ENCODE measurements at regions not wholly inside any gene's neighbourhood (a gene's known extent, or its start where the extent isn't known, plus 50 kb on each side); places are given as distances from the start of the nearest gene placed in this dataset.

GRCh38 chrX:40179283-40179682 is 81.5 kb upstream of the BCOR start:
- intact Hi-C loops (cut with micrococcal nuclease; ENCODE audit: unreplicated experiment): no loop called here
- TF ChIP-seq CTCF (conservative IDR thresholded peaks at IDR 0.05) (no peak), EZH2 (IDR thresholded peaks at IDR 0.05; ENCODE audit: low read depth) (no peak)
- POLR2A ChIA-PET (ENCODE audit: unreplicated experiment): no interaction called here

GRCh38 chrX:40177942-40178715 is 80.4 kb upstream of the BCOR start:
- no TSS peak for BruUV-seq (replicated peaks)
- Histone ChIP-seq H3K79me2 (ENCODE audit: low read depth) (no peaks in the 10 kb centered on the region), H3K36me3 (ENCODE audit: low read depth) (no peaks in the 10 kb centered on the region), H3K4me2 (no peak overlapping the region), H3K27me3 (ENCODE audit: insufficient read depth, low read depth) (no peaks in the 10 kb centered on the region), H4K20me1 (ENCODE audit: insufficient read depth) (no peaks in the 10 kb centered on the region), H3K9me2 (ENCODE audit: insufficient read depth) (no peaks in the 10 kb centered on the region), H3K4me3 (no peak overlapping the region), H3K27ac (no peak overlapping the region), H2AFZ (no peak overlapping the region), H3K4me1 (replicated peaks; ENCODE audit: insufficient read depth) (0 out of 2 replicates have a peak, but pooled peaks cover 2% of the 10 kb centered on the region), H3F3A (ENCODE audit: insufficient read depth, low read depth) (0 out of 2 replicates have a peak, but pooled peaks cover 4% of the 10 kb centered on the region), H3K9me3 (ENCODE audit: insufficient read depth, low read depth) (no peaks in the 10 kb centered on the region)
- CTCF ChIA-PET: no interaction called here
- no peak for TF ChIP-seq CTCF (conservative IDR thresholded peaks at IDR 0.05)
- no peak for TF ChIP-seq EZH2 (IDR thresholded peaks at IDR 0.05; ENCODE audit: low read depth)
- intact Hi-C loops (cut with micrococcal nuclease; ENCODE audit: unreplicated experiment): no loop called here
- POLR2A ChIA-PET (ENCODE audit: unreplicated experiment): no interaction called here
- no peak for DNase-seq

More at GRCh38 chrX:40179283-40179682, 81.5 kb upstream of the BCOR start:
- Histone ChIP-seq H3K4me2 (no peak overlapping the region), H3F3A (ENCODE audit: insufficient read depth, low read depth) (0 out of 2 replicates have a peak, but pooled peaks cover 4% of the 10 kb centered on the region), H4K20me1 (ENCODE audit: insufficient read depth) (no peaks in the 10 kb centered on the region), H3K79me2 (ENCODE audit: low read depth) (no peaks in the 10 kb centered on the region), H3K27ac (no peak overlapping the region), H3K9me3 (ENCODE audit: insufficient read depth, low read depth) (no peaks in the 10 kb centered on the region), H3K4me3 (no peak overlapping the region), H2AFZ (no peak overlapping the region), H3K36me3 (ENCODE audit: low read depth) (no peaks in the 10 kb centered on the region), H3K4me1 (replicated peaks; ENCODE audit: insufficient read depth) (no peaks in the 10 kb centered on the region), H3K9me2 (ENCODE audit: insufficient read depth) (no peaks in the 10 kb centered on the region), H3K27me3 (ENCODE audit: insufficient read depth, low read depth) (no peaks in the 10 kb centered on the region)
- DNase-seq: no peak
- CTCF ChIA-PET: no interaction called here
- no TSS peak for BruUV-seq (replicated peaks)

GRCh38 chrX:40177489-40177888 is 79.7 kb upstream of the BCOR start:
- peak overlapping the region; percentile 31; the same call in 1 of the 2 replicates for H3K4me2 ChIP-seq
- no peaks in the 10 kb centered on the region for H3K9me2 ChIP-seq (ENCODE audit: insufficient read depth)
- H4K20me1 ChIP-seq (ENCODE audit: insufficient read depth): no peaks in the 10 kb centered on the region
- DNase-seq: no peak
- TF ChIP-seq CTCF (conservative IDR thresholded peaks at IDR 0.05) (no peak), EZH2 (IDR thresholded peaks at IDR 0.05; ENCODE audit: low read depth) (no peak)
- ChIA-PET POLR2A (ENCODE audit: unreplicated experiment) (no interaction called here), CTCF (no interaction called here)
- no TSS peak for BruUV-seq (replicated peaks)
- H2AFZ ChIP-seq: no peak overlapping the region
- 0 out of 2 replicates have a peak, but pooled peaks cover 4% of the 10 kb centered on the region for H3F3A ChIP-seq (ENCODE audit: insufficient read depth, low read depth)
- no peaks in the 10 kb centered on the region for H3K79me2 ChIP-seq (ENCODE audit: low read depth)
- no peaks in the 10 kb centered on the region for H3K27me3 ChIP-seq (ENCODE audit: insufficient read depth, low read depth)
- H3K4me1 ChIP-seq (replicated peaks; ENCODE audit: insufficient read depth): 0 out of 2 replicates have a peak, but pooled peaks cover 6% of the 10 kb centered on the region
- H3K4me3 ChIP-seq: peak overlapping the region; percentile 53; the same call in 1 of the 2 replicates
- H3K36me3 ChIP-seq (ENCODE audit: low read depth): no peaks in the 10 kb centered on the region
- no peak overlapping the region for H3K27ac ChIP-seq
- no peaks in the 10 kb centered on the region for H3K9me3 ChIP-seq (ENCODE audit: insufficient read depth, low read depth)
- intact Hi-C loops (cut with micrococcal nuclease; ENCODE audit: unreplicated experiment): no loop called here

All from PC-9 (cell line).